ENCODE measurements at regions not wholly inside any gene's neighbourhood (a gene's known extent, or its start where the extent isn't known, plus 50 kb on each side); places are given as distances from the start of the nearest gene placed in this dataset.

DNA sequence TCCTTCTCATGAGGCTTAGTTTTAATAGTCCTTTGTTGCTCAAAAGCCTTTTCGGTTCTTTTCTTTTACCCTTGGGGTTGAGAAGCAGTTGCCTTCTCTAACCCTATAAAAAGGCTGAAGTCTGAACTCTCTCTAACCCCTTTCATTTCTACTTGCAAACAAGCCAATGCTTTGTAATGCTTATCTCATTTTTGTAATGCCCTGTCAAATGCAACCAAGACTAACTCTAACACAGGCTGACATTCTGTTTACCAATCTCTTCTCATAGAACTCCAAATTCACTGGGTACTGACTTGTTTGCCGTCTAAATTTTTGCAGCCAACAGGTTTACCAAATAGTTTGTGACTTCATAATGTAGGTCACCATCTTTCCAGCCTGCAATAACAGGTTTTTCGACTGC is 233.9 kb upstream of the SNX7 start:
- Histone ChIP-seq H3K9ac (ENCODE audit: low read length) (no peak overlapping the region), H3K9me3 (ENCODE audit: control insufficient read depth, insufficient read depth, low read depth, low read length) (no peaks in the 10 kb centered on the region), H3K4me1 (ENCODE audit: control insufficient read depth, insufficient read depth, low read length) (no peaks in the 10 kb centered on the region), H3K36me3 (ENCODE audit: control insufficient read depth, insufficient read depth, low read length) (no peaks in the 10 kb centered on the region), H3K27me3 (ENCODE audit: control insufficient read depth, insufficient read depth, low read length) (no peaks in the 10 kb centered on the region), H3K4me3 (ENCODE audit: low read depth, low read length) (no peak overlapping the region), H3K27ac (ENCODE audit: low read depth, low read length) (no peak overlapping the region)

DNA sequence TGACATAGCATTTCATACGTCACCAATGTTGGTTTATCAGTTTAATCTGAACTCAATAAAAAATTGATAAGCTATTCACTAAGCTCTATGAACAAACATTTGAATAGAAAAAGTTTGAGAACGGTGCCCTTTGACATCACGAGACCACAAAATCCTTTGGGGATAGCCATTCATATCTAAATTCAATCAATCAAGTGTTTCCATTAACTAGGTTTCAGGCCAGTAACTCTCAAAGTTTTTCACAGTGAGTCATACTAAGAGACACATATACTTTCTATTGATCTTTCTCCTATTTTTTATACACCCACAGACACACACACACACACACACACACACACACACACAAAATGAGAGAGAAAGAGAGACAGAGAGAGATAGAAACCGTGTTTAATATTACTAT is 235.4 kb upstream of the SNX7 start:
- H3K4me3 ChIP-seq (ENCODE audit: low read depth, low read length) = no peak overlapping the region
- no peaks in the 10 kb centered on the region for H3K27me3 ChIP-seq (ENCODE audit: control insufficient read depth, insufficient read depth, low read length)
- no peaks in the 10 kb centered on the region for H3K36me3 ChIP-seq (ENCODE audit: control insufficient read depth, insufficient read depth, low read length)
- no peaks in the 10 kb centered on the region for H3K9me3 ChIP-seq (ENCODE audit: control insufficient read depth, insufficient read depth, low read depth, low read length)
- no peak overlapping the region for H3K9ac ChIP-seq (ENCODE audit: low read length)
- H3K4me1 ChIP-seq (ENCODE audit: control insufficient read depth, insufficient read depth, low read length) = no peaks in the 10 kb centered on the region
- H3K27ac ChIP-seq (ENCODE audit: low read depth, low read length) = no peak overlapping the region

GRCh38 chr1:98422816-98423215 is 238.7 kb upstream of the SNX7 start:
- Histone ChIP-seq H3K4me3 (ENCODE audit: low read depth, low read length) (no peak overlapping the region), H3K4me1 (ENCODE audit: control insufficient read depth, insufficient read depth, low read length) (no peaks in the 10 kb centered on the region), H3K27ac (ENCODE audit: low read depth, low read length) (no peak overlapping the region), H3K36me3 (ENCODE audit: control insufficient read depth, insufficient read depth, low read length) (no peaks in the 10 kb centered on the region), H3K27me3 (ENCODE audit: control insufficient read depth, insufficient read depth, low read length) (no peaks in the 10 kb centered on the region), H3K9me3 (ENCODE audit: control insufficient read depth, insufficient read depth, low read depth, low read length) (no peaks in the 10 kb centered on the region), H3K9ac (ENCODE audit: low read length) (no peak overlapping the region)

- no peak overlapping the region for H3K9ac ChIP-seq (ENCODE audit: low read length)
Measured at GRCh38 chr1:98421085-98421435, 240.5 kb upstream of the SNX7 start.

GRCh38 chr1:98420376-98421084 is 241.0 kb upstream of the SNX7 start:
- H3K9me3 ChIP-seq (ENCODE audit: control insufficient read depth, insufficient read depth, low read depth, low read length) = no peaks in the 10 kb centered on the region

More at GRCh38 chr1:98421085-98421435, 240.5 kb upstream of the SNX7 start:
- Histone ChIP-seq H3K27me3 (ENCODE audit: control insufficient read depth, insufficient read depth, low read length) (no peaks in the 10 kb centered on the region), H3K4me1 (ENCODE audit: control insufficient read depth, insufficient read depth, low read length) (no peaks in the 10 kb centered on the region), H3K27ac (ENCODE audit: low read depth, low read length) (no peak overlapping the region), H3K4me3 (ENCODE audit: low read depth, low read length) (no peak overlapping the region), H3K9me3 (ENCODE audit: control insufficient read depth, insufficient read depth, low read depth, low read length) (no peaks in the 10 kb centered on the region), H3K36me3 (ENCODE audit: control insufficient read depth, insufficient read depth, low read length) (no peaks in the 10 kb centered on the region)

GRCh38 chr1:98417820-98418219 is 243.7 kb upstream of the SNX7 start:
- H3K4me3 ChIP-seq (ENCODE audit: low read depth, low read length) = no peak overlapping the region
- no peaks in the 10 kb centered on the region for H3K36me3 ChIP-seq (ENCODE audit: control insufficient read depth, insufficient read depth, low read length)
- H3K27me3 ChIP-seq (ENCODE audit: control insufficient read depth, insufficient read depth, low read length) = no peaks in the 10 kb centered on the region
- H3K9me3 ChIP-seq (ENCODE audit: control insufficient read depth, insufficient read depth, low read depth, low read length) = peaks cover 8% of the 10 kb centered on the region; the same call in 1 of the 2 replicates
- no peaks in the 10 kb centered on the region for H3K4me1 ChIP-seq (ENCODE audit: control insufficient read depth, insufficient read depth, low read length)
- H3K27ac ChIP-seq (ENCODE audit: low read depth, low read length) = no peak overlapping the region
- no peak overlapping the region for H3K9ac ChIP-seq (ENCODE audit: low read length)

More at GRCh38 chr1:98420376-98421084, 241.0 kb upstream of the SNX7 start:
- H3K27me3 ChIP-seq (ENCODE audit: control insufficient read depth, insufficient read depth, low read length) = no peaks in the 10 kb centered on the region
- H3K27ac ChIP-seq (ENCODE audit: low read depth, low read length) = no peak overlapping the region
- H3K9ac ChIP-seq (ENCODE audit: low read length) = no peak overlapping the region
- no peaks in the 10 kb centered on the region for H3K36me3 ChIP-seq (ENCODE audit: control insufficient read depth, insufficient read depth, low read length)
- H3K4me1 ChIP-seq (ENCODE audit: control insufficient read depth, insufficient read depth, low read length) = no peaks in the 10 kb centered on the region
- H3K4me3 ChIP-seq (ENCODE audit: low read depth, low read length) = no peak overlapping the region

DNA sequence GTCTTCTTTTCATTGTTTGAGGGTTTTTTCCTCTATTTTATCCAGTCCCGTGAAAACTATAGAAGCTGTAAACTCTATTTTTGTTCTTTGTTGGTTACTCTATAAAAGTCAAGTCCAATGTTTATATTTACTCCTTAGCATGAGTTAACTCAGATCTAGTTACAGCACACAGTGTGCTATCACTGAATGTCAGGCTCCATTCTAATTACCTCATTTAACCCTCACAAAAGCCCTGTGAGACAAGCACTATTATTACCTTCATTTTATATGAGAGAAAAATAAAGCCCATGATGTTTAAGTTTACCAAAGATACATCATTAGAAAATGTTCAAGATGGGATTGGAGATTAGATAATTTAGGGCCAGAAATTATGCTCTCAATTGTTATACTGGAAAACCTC is 251.4 kb upstream of the SNX7 start:
- Histone ChIP-seq H3K9me3 (ENCODE audit: control insufficient read depth, insufficient read depth, low read depth, low read length) (peaks cover 8% of the 10 kb centered on the region; the same call in 1 of the 2 replicates), H3K4me3 (ENCODE audit: low read depth, low read length) (no peak overlapping the region), H3K4me1 (ENCODE audit: control insufficient read depth, insufficient read depth, low read length) (no peaks in the 10 kb centered on the region), H3K27me3 (ENCODE audit: control insufficient read depth, insufficient read depth, low read length) (no peaks in the 10 kb centered on the region), H3K9ac (ENCODE audit: low read length) (no peak overlapping the region), H3K27ac (ENCODE audit: low read depth, low read length) (no peak overlapping the region), H3K36me3 (ENCODE audit: control insufficient read depth, insufficient read depth, low read length) (no peaks in the 10 kb centered on the region)

- H3K27ac ChIP-seq (ENCODE audit: low read depth, low read length) = no peak overlapping the region
- H3K4me3 ChIP-seq (ENCODE audit: low read depth, low read length) = no peak overlapping the region
- no peaks in the 10 kb centered on the region for H3K9me3 ChIP-seq (ENCODE audit: control insufficient read depth, insufficient read depth, low read depth, low read length)
- H3K27me3 ChIP-seq (ENCODE audit: control insufficient read depth, insufficient read depth, low read length) = no peaks in the 10 kb centered on the region
- H3K36me3 ChIP-seq (ENCODE audit: control insufficient read depth, insufficient read depth, low read length) = no peaks in the 10 kb centered on the region
- no peaks in the 10 kb centered on the region for H3K4me1 ChIP-seq (ENCODE audit: control insufficient read depth, insufficient read depth, low read length)
- H3K9ac ChIP-seq (ENCODE audit: low read length) = no peak overlapping the region
Measured at GRCh38 chr1:98406352-98407088, 255.0 kb upstream of the SNX7 start.

GRCh38 chr1:98405581-98406074 is 255.9 kb upstream of the SNX7 start:
- H3K27ac ChIP-seq (ENCODE audit: low read depth, low read length) = no peak overlapping the region
- no peaks in the 10 kb centered on the region for H3K27me3 ChIP-seq (ENCODE audit: control insufficient read depth, insufficient read depth, low read length)
- no peaks in the 10 kb centered on the region for H3K4me1 ChIP-seq (ENCODE audit: control insufficient read depth, insufficient read depth, low read length)
- H3K9me3 ChIP-seq (ENCODE audit: control insufficient read depth, insufficient read depth, low read depth, low read length) = no peaks in the 10 kb centered on the region
- no peak overlapping the region for H3K9ac ChIP-seq (ENCODE audit: low read length)
- no peaks in the 10 kb centered on the region for H3K36me3 ChIP-seq (ENCODE audit: control insufficient read depth, insufficient read depth, low read length)
- H3K4me3 ChIP-seq (ENCODE audit: low read depth, low read length) = no peak overlapping the region

DNA sequence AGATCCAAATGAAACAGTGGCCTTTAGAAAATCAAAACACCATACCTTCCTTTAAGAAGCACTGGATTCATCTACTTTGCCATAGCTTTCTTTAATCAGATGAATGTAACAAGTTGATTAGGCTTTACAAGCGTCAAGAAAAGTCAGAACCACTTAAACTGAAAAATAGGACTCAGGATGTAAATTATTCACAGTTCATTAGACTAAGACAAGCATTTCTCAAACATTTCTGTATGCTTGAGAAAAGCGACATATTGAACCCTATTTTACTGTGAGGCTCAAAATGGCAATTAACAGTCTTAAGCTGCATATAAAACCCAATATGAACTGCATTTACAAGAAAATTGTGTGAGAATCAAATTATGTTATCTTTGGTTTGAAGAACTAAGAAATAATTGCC is 256.7 kb upstream of the SNX7 start:
- Histone ChIP-seq H3K27ac (ENCODE audit: low read depth, low read length) (no peak overlapping the region), H3K36me3 (ENCODE audit: control insufficient read depth, insufficient read depth, low read length) (no peaks in the 10 kb centered on the region), H3K9me3 (ENCODE audit: control insufficient read depth, insufficient read depth, low read depth, low read length) (no peaks in the 10 kb centered on the region), H3K9ac (ENCODE audit: low read length) (no peak overlapping the region), H3K4me3 (ENCODE audit: low read depth, low read length) (no peak overlapping the region), H3K27me3 (ENCODE audit: control insufficient read depth, insufficient read depth, low read length) (no peaks in the 10 kb centered on the region), H3K4me1 (ENCODE audit: control insufficient read depth, insufficient read depth, low read length) (no peaks in the 10 kb centered on the region)

DNA sequence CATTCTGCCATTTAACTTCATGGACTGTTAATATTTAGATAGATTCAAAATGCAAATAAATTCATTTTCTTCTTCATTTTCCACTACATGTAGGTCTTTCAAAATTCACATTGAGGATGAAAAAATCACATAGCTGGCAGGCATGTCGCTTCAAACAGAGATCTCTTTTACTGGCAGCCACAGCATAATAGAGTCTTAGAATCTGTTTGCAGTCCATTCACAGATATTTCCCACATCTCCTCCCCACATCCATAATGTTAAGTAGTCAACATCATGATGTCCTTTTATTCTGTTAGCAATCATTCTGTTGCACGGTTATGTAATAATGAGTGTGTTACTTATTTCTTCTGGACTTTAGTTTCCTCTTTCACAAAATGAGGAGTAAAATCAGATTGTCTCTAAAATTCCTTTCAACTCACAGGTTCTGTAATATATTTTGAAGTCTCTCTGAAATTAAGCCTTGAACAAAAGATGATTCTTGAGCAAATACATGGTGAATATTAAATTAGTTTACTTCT is 257.5 kb upstream of the SNX7 start:
- no peak overlapping the region for H3K9ac ChIP-seq (ENCODE audit: low read length)
- no peaks in the 10 kb centered on the region for H3K4me1 ChIP-seq (ENCODE audit: control insufficient read depth, insufficient read depth, low read length)

More for the DNA sequence above, 257.5 kb upstream of the SNX7 start:
- H3K27me3 ChIP-seq (ENCODE audit: control insufficient read depth, insufficient read depth, low read length) = no peaks in the 10 kb centered on the region
- H3K4me3 ChIP-seq (ENCODE audit: low read depth, low read length) = no peak overlapping the region
- H3K9me3 ChIP-seq (ENCODE audit: control insufficient read depth, insufficient read depth, low read depth, low read length) = no peaks in the 10 kb centered on the region
- no peak overlapping the region for H3K27ac ChIP-seq (ENCODE audit: low read depth, low read length)
- H3K36me3 ChIP-seq (ENCODE audit: control insufficient read depth, insufficient read depth, low read length) = no peaks in the 10 kb centered on the region
